ENCODE measurements at regions not wholly inside any gene's neighbourhood (a gene's known extent, or its start where the extent isn't known, plus 50 kb on each side); places are given as distances from the start of the nearest gene placed in this dataset.

- RAD21 ChIA-PET (ENCODE audit: unreplicated experiment): no interaction called here
- ATAC-seq (no peak), FAIRE-seq (no peak), DNase-seq (ENCODE audit: low read depth, low spot score) (no peak)
- 48% methylated on average over 5 of the region's 5 CpGs for WGBS (ENCODE audit: insufficient coverage, insufficient replicate concordance, low lambda C conversion rate, missing lambda C conversion rate)
- TF ChIP-seq JUNB (IDR thresholded peaks at IDR 0.05) (no peak), HDGF (IDR thresholded peaks at IDR 0.05) (no peak), CBX3 (IDR thresholded peaks at IDR 0.05; ENCODE audit: borderline replicate concordance, low read depth) (no peak), HDAC2 (IDR thresholded peaks at IDR 0.05) (no peak), POLR2AphosphoS2 (IDR thresholded peaks at IDR 0.05; ENCODE audit: low read depth, low read length) (no peak), SUZ12 (IDR thresholded peaks at IDR 0.05; ENCODE audit: unreplicated experiment) (no peak), PAX5 (IDR thresholded peaks at IDR 0.05; ENCODE audit: borderline replicate concordance, low read depth, low read length) (no peak), ZSCAN29 (IDR thresholded peaks at IDR 0.05) (no peak), JUND (IDR thresholded peaks at IDR 0.05; ENCODE audit: low read depth, low read length) (no peak), CBX5 (IDR thresholded peaks at IDR 0.05; ENCODE audit: low read depth) (no peak)
- TF ChIP-seq, protein P1, sequence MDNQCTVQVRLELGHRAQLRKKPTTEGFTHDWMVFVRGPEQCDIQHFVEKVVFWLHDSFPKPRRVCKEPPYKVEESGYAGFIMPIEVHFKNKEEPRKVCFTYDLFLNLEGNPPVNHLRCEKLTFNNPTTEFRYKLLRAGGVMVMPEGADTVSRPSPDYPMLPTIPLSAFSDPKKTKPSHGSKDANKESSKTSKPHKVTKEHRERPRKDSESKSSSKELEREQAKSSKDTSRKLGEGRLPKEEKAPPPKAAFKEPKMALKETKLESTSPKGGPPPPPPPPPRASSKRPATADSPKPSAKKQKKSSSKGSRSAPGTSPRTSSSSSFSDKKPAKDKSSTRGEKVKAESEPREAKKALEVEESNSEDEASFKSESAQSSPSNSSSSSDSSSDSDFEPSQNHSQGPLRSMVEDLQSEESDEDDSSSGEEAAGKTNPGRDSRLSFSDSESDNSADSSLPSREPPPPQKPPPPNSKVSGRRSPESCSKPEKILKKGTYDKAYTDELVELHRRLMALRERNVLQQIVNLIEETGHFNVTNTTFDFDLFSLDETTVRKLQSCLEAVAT (IDR thresholded peaks at IDR 0.05): no peak
- SMC1A ChIA-PET (ENCODE audit: uncharacterized antibody, unreplicated experiment): interaction anchor here (0.6 to 0.7 kb wide), 2 partner anchors 9 to 1314 kb away, joined by 3 read pairs; no protein-coding TSS in a partner anchor
- H3K27me3 ChIP-seq (replicated peaks in 1 of 2; ENCODE audit: control insufficient read depth in 2 of 2, insufficient read depth in 2 of 2, low read length in 1 of 2): no peaks in the 10 kb centered on the region
- no peaks in the 10 kb centered on the region for H3K79me2 ChIP-seq (ENCODE audit: control insufficient read depth, insufficient read depth, low read length)
- H4K20me1 ChIP-seq (ENCODE audit: control insufficient read depth, insufficient read depth): no peaks in the 10 kb centered on the region
- no peak overlapping the region for H3K9ac ChIP-seq (ENCODE audit: control insufficient read depth, insufficient read depth, low read length)
- in situ Hi-C loops (cut with MboI) (loop anchor here (10.0 to 25.0 kb wide), 3 partner anchors 449 to 1532 kb away; no protein-coding TSS in a partner anchor), intact Hi-C loops (cut with micrococcal nuclease; ENCODE audit: unreplicated experiment) (no loop called here)
- H3K27ac ChIP-seq (ENCODE audit: control insufficient read depth, insufficient read depth): no peak overlapping the region
- CTCF ChIA-PET: no interaction called here
- no TSS peak for BruUV-seq (replicated peaks)
- H3K4me2 ChIP-seq (ENCODE audit: control insufficient read depth, insufficient read depth): no peak overlapping the region
- H3K4me1 ChIP-seq (ENCODE audit: control insufficient read depth, insufficient read depth, low read length): no peaks in the 10 kb centered on the region
- no peak overlapping the region for H3K4me3 ChIP-seq
- H3K9me3 ChIP-seq (replicated peaks; ENCODE audit: control insufficient read depth, insufficient read depth, low read length): no peaks in the 10 kb centered on the region
- H3K36me3 ChIP-seq (ENCODE audit: control insufficient read depth in 2 of 2, insufficient read depth in 2 of 2, low read length in 1 of 2): no peaks in the 10 kb centered on the region
- POLR2A ChIA-PET: no interaction called here
- no peak overlapping the region for H2AFZ ChIP-seq (ENCODE audit: control insufficient read depth, low read depth, low read length)
Measured at GRCh38 chr11:79705648-79706047, 264.8 kb upstream of the TENM4 start.
